GM21515 (cell line): ENCODE measurements at regions not wholly inside any gene's neighbourhood (a gene's known extent, or its start where the extent isn't known, plus 50 kb on each side); places are given as distances from the start of the nearest gene placed in this dataset.
A peak's percentile ranks its signal among the peaks of the same experiment; 100 is the strongest.

Experiments used
- ATAC-seq: cut with Tn5 transposase; IDR thresholded peaks from one replicate; pipeline ENCODE4 v1.9.1; 2021; ENCODE audit not compliant: unreplicated experiment

DNA sequence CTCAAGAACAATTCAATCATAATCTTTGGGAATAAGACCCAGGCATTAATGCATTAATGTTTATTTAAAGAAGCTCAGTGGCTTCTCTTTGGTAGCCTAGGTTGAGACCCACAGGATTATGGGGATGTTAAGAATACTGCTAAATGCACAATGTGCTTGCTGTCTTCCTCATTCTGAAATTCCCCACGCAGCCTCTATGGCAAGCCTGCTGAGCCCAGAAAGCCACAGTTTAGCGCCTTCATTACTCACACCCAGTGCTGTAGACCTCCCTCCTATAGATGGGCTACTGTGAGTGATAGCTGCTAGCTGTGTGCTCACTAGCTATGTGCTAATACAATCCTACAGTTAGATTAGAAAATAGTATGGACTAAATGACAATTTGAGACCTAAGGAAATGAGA is 90.6 kb downstream of the TNFSF13B start:
- no peak for ATAC-seq

- ATAC-seq = no peak
These were observed 92.3 kb downstream of the TNFSF13B start for GRCh38 chr13:108361769-108362168.

DNA sequence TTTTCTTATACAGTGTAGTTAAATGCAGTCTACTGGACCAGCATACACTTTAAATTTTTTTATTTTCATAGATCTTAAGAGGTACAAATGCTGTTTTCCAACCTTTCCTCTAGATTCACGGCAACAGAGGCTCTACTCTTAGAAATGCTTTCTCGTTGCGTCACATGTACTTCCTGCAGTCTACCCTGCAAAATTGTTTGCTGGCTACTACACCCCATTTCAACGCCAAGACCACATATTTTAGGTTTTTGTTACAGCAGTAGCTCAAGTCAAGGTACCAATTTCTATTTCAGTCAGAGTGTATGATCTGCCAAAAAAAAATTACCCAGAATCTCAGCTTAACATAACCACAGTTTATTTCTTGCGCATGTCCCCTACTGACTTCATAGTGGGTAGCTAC is 94.1 kb downstream of the TNFSF13B start:
- no peak for ATAC-seq

GRCh38 chr13:108365255-108365654 is 95.7 kb downstream of the TNFSF13B start:
- ATAC-seq = no peak

- ATAC-seq = no peak
These were observed 98.9 kb downstream of the TNFSF13B start for GRCh38 chr13:108368250-108368905.

GRCh38 chr13:108369412-108369811 is 99.9 kb downstream of the TNFSF13B start:
- no peak for ATAC-seq

- ATAC-seq = no peak
These were observed 105.5 kb downstream of the TNFSF13B start for GRCh38 chr13:108375034-108375433.

DNA sequence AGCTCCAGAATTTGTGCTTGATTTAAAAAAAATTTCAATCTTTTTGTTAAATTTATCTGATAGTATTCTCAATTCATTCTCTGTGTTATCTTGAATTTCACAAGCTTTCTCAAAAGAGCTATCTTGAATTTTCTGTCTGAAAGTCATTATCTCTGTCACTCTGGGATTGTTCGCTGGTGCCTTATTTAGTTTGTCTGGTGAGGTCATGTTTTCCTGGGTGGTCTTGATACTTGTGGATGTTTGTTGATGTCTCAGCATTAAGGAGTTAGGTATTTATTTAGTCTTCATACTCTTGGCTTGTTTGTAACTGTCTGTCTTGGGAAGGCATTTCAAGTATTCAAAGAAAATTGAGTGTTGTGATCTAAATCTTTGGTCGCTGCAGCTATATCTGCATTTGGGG is 106.3 kb downstream of the TNFSF13B start:
- no peak for ATAC-seq

- no peak for ATAC-seq
These were observed 106.8 kb downstream of the TNFSF13B start for GRCh38 chr13:108376308-108376707.

DNA sequence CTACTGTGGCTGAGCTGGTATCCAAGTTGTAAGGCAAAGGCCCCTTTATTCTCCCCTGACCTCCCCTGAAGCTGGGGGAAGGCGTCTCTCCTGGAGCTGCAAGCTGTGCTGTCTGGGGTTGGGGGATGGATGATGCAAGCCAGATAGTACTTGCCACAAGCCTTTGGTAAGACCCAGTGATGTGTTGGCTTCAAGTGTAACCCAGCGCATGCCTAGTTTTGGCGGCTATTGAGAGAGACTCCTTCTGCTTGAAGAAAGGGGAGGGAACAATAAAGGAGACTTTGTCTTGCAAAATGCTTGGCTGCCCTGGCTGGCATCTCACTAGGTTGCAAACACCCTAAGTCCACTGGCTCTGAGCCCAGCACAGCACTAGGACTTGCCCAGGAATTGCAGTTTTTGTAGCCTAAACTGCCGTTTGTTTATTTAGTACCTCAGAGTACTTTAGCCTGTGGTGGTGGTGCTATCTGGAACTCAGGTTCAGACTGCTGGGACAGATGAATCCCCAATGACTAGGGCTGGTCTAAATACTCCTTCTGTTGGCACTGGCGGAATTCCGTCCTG is 108.2 kb downstream of the TNFSF13B start:
- no peak for ATAC-seq

GRCh38 chr13:108383667-108384066 is 114.1 kb downstream of the TNFSF13B start:
- no peak for ATAC-seq

DNA sequence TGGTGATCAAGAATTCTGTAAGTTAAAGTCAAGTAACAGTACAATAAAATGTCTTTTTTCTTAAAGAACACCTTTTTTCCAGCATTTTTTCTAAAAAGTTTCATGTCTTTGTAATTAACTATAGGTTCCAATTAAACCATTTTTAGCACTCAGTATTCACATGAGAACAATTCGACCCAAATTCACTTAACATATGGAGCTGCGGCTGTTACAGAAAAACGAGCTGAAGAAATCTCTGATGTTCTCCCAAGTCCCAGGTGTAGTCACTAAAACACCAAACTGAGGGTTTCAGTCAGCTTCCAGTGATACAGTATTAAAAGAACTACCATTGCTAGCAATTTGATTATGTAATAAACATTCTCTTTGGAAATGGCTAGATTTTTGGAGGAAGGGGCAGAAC is 117.6 kb downstream of the TNFSF13B start:
- no peak for ATAC-seq

DNA sequence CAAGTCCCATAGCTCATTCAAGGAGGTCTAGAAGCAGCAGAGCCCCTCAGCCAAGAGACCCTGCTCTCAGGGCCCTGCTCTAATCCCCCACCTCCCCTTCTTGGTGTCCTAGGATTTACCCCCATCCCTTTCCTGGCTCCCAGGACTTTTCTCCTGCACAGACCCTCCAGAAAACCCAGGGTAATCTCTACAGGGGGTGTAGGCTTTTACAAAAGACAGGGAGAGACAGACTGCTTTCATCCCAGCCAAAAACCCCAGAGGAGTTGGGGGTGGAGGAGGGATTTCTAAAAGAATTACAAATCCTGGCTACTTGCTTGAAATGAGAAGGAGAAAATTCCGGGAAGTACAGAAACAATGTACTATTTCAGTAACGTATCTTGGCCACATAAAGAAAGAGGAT is 133.3 kb downstream of the TNFSF13B start:
- no peak for ATAC-seq

DNA sequence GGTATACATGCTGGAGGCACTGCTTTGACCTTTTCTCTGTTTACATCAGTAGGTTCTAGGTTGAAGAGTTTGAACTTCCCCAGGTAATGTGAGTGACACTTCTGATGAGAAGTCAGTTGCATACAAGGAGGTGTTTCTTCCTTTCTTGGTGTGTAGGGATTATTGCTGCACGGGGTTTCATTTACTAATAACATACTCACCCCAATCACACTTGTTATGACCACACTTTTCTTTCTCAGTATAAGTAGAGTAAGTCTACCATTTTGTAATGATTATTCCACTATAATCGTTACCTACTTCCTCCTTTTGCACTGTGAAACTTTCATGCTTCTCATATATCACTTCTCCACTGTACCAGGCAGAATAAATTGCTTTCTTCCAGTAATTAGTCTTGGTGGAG is 138.0 kb downstream of the TNFSF13B start:
- peak; percentile 52 for ATAC-seq

GRCh38 chr13:108408672-108409071 is 139.2 kb downstream of the TNFSF13B start:
- ATAC-seq = no peak

DNA sequence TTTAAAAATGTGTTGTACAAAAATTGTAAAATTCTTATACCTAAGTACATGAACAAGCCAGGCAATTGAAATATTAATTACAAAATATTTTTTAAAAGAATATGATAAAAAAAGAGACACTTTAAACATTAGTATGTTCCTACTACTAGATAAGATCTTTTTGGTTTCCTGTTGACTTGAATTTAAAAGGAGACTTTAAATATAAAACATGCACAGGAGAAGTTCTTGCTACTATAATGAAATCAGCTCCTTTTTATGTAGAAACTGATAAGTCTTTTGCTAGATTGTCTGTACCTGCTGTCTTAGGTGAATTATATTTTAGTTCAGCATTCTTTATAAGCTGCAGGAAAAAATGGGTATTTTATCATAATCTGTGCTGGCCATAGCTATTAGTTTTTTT is 140.2 kb downstream of the TNFSF13B start:
- ATAC-seq = no peak

DNA sequence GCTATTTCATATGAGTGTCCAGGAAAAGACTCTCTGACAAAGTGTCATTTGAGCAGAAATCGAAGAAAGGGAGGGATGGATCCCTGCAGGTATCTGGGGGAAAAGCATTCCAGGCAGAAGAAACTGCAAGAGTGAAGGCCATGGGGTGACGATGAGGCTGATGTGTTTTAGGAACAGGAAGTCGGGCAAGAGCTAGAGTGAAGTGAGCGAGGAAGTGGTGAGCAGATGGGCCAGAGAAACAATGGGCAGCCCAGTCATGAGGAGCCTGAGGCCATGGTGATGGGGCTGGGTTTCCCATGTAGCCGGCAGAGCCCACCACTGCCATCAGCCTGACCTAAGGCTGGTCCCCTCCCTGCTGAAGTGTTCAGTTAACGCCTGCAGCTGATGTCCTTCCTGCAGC is 150.2 kb downstream of the TNFSF13B start:
- no peak for ATAC-seq

GRCh38 chr13:108425056-108425455 is 155.5 kb downstream of the TNFSF13B start:
- ATAC-seq = no peak

DNA sequence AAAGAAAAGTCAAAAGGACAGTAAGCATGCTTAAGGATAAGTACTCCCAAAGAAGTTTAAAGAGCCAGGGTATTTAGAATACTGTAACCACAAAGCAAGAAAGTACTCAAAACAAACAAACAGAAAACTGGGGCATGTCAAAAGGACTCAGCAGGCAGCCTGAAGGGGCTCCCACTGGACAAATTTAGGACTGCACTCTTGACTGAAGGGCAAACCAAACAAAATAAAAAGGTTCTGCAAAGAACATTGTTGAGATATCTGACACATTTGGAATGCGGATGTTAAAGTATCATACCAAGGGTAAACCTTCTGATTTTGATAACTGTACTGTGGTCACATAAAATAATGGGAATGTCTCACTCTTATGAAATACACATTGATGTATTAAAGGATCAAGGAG is 157.4 kb downstream of the TNFSF13B start:
- ATAC-seq = no peak

GRCh38 chr13:108427355-108427754 is 157.8 kb downstream of the TNFSF13B start:
- ATAC-seq = no peak

- no peak for ATAC-seq
These were observed 159.2 kb downstream of the TNFSF13B start for GRCh38 chr13:108428691-108429090.

- no peak for ATAC-seq
These were observed 164.6 kb downstream of the TNFSF13B start for GRCh38 chr13:108433976-108434755.
